Muscle of back (tissue), 3 donors: ENCODE measurements at regions not wholly inside any gene's neighbourhood (a gene's known extent, or its start where the extent isn't known, plus 50 kb on each side); places are given as distances from the start of the nearest gene placed in this dataset.
A peak's percentile ranks its signal among the peaks of the same experiment; 100 is the strongest.
"Not testable (repeated sequence)": the region's sequence is repeated elsewhere in the genome, so short reads cannot be mapped to it uniquely, and the experiment has no call there.

Source experiments
- DNase-seq, 3 donors: peaks; one replicate each; pipeline versions ENCODE4 v3.0.0 to v3.0.0-alpha.2; 2013

DNA sequence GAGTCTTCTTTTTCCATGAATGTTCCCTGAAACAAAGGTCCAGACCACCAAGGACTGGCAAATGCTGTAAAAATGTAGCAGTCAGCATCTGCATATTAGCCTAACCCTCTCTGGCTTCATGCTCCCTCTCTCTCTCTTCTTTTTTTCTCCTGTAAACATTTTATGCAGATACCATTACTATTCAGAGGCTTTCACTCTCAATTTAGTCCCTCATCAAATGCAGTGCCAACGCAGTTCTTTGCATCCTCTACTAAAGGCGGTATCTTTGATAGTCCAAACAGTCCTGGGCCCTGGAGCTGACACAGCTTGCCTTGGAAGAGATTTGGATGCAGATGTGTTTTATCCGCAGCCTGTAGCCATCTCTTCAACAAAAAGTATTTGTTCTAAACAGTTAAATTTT, 167.1 kb upstream of the MMS22L start:
- no peak for DNase-seq

DNA sequence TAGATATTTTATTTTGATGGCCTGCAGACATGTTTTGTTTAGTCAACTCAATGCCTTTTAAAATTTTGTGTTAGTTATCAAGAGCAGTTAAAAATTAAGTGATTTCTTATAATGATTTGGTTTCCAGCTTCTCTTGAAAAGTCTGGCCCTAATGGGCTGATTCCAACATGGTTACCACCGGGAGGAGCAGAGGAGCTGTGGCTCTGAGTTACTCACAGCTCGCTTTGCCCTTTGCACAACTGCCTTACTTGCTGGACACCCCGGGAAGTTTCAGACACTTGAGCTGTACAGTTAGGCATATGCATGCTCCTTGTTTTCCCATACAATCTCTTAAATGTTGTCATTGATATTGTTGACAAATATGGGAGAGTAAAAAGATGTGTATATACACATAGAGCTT, 173.1 kb upstream of the MMS22L start:
- DNase-seq, result no peak

DNA sequence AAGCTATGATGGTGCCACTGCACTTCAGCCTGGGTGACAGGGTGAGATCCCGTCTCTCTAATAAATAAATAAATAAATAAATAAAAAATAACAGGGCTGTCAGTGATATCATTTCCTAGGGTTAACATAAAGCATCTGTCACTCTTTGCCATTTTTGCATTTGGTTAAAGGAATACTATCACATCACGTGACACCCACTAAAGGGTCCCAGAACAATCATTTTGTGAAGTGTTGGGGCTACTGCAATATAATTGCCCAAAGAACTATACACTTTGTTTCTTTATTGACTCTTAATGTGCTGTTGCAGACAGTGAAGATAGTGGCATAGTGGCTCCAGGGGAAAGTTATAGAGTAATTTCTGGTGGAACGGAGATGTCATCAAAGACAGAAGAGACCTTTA, 176.5 kb upstream of the MMS22L start:
- DNase-seq, result no peak

DNA sequence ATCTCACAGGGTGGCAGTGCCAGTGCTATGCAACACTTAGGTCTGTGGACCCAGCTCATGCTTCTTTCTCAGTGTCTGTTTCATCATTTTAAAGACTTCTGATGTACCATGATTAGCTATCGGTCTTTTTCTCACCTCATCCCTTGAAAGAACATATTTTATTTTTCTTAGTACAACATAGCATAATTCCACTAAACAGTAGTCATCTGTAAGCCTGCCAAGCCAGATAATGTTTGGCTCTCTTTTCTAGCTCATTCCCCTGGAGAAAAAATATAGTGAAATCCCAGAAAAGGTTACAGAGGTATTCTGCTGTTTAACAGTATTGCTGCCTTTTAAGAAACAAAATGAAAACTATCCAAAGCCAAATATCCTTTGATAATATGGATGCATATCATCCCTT, 177.0 kb upstream of the MMS22L start:
- peak in 1 of 3 donors; percentile 2 for DNase-seq

DNA sequence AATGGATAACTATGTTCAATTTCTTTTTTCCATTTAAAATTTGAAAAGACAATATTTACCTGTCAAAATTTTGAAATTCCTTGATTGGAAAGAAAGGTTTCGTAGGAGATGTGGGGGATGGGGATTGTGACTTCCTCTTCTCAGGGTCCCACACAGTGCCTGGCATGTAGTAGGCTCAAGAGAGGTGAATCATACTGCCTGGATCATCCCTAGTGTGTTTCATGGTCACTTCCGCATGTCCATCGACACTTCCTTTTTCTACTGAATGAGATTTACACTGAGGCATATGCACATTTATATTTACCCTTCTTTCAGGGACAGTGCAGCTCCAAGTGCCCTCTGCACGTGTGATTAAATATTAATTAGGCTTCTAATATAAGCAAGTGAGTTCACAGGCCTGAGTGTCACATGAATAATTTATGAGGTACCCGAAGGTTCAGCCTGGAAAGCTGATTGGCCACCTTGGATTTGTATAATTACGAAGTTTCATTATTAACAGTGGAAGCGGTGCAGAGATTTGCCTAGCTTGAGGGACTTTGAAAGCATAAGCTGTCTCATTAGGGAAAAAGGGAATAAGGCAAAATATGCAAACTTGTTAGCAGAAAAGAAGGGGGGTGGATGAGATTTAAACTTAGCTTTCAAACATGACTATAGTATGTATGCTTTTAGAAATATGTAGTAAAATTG, 177.5 kb upstream of the MMS22L start:
- no peak for DNase-seq

DNA sequence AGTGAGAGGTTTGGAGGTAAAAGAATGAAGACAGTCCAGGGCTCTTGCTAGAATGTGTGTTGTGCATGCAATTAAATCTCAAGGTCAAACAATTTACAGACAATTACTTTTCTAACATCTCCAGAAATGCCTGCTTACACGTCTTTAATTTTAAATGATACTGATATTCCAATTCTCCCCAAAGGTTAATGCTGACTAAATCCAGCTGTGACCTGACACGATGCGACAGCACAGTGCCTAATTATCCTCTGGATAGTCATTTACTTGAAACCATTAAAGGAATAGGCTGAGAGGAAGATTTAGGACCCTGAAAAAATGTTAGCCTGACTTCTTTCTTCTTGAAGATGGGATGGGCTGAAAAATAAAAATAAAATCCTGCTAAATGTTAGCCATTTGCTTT, 178.2 kb upstream of the MMS22L start:
- DNase-seq, result no peak

DNA sequence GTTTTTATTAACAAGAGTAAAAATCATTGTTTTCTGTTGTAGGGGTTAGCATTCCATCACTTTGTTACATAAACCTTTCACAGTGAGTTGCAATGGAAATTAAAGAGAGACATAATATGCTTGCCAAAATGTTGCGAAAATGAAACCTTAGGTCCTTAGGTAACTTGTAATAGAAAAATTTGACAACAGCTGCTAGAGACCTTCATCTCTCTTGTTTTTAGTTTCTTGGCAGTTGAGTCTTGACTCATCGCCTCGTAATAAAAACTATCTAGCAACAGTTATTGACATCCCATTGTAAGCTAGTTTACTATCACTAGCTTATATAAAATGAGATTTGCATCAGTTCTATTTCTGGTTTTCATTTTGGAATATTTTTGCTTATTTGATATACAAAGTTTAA, 179.0 kb upstream of the MMS22L start:
- DNase-seq, result peak in 1 of 3 donors; percentile 8

DNA sequence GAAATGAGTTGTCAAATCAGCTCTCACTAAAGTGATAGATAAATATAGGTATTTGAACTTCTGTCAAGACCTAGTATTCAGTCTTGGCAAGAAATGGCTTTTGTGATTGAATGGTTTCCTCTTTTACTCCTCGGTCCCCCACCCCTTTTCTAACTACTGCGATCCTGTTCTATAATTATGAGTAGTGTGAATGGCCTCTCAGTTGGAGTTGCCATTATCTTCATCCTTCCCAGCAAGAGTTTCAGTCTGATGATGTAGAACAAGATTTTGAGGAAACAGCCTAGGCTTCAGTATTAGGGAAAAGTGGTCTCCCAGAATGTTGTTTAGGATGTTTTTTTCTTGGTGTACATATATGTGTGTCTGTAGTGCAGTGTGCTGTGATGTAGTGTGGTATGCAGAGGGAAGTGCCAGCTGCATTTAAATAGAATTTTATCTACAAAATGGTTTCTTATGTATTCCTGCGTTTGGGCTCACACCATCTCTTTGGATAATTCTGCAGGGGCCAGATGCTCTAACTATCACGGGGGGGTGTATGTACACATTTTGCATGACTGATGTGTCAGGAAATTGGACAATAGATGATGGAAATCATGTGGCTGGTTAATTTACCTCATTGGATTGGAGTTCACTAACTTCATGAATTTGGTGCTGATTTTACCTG, 180.1 kb upstream of the MMS22L start:
- DNase-seq, result no peak

DNA sequence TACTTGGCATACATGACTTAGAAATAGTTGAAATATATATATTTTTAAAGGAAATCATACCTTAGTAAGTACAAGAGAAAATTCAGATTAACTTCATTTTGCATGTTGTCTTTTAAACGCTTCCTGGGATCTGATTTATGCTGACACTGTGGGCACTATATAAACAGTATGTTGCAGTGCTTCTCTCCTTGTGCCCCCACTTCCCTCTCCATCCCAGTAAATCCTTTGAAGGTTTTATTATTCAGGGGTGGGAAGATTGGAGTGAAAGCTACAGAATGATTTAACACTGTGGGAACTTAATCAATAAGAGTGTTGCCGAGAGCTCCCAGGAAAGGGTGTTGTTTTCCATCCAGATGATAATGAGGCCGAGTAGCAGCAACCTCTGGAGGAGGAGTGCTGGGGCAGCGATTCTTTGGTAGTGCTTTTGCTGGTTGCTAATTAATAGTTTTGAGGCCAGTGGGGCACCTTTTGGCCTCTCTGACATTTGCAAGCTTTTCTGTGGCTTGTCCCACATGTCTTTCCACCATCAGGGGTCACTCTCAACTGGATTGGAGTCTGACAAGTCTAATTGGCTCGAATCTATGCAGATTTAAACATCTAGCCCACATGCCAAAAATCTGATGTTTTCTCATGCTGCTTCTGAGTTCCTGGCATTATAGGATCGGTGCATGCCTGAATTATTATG, 183.0 kb upstream of the MMS22L start:
- DNase-seq, result no peak

DNA sequence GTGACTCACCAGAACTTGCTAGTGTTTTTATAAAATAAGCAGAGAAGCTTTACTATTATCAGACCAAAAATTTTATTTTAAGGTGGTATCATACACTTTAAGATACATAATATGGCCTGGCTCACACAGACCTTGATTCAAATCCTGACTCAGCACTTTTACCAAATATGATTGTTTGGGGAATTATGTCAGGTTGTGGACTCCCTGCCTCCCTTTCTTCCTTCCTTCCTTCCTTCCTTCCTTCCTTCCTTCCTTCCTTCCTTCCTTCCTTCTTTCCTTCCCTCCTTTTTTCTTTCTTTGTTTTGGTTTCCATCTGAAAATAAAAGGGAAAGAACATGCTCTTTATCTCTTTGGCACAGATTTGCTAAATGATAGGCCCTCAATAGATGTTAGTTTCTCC, 186.0 kb upstream of the MMS22L start:
- no peak for DNase-seq

DNA sequence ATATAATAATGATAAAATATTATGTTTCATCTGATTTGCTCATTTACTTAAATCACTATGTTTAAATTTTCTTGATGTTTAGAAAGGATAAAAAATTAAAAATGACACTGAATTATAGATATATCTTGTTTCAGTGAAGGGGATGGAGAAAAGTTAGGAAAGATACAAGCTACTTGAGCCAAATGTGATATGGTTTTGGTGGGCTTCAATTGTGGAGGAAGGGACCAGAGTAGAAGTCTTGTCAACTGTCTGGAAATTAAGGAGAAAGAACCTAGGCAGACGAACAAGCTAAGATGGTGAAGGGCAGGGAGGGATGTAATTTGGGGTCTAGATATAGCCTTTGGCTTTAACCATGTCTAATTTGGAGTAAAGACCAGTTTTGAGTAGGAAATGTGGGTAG, 186.4 kb upstream of the MMS22L start:
- no peak for DNase-seq

DNA sequence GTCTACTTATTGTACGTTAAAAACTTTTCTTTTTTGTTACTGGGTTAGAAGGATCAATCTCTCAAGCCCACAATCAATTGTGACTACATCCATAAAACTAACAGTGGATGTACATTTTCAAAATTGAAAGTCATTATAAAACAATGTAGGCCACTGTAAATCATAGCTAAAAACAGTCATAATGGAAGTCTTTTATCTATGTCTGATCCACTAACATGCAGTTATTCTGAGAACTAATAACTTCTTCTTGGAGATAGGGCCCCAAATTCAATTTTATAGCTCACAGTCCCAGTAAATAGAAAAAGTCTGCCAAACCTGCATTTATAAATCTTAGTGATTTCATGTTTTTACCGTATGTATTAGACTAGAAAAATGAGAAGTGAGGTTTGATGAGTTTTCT, 187.3 kb upstream of the MMS22L start:
- DNase-seq, result no peak

DNA sequence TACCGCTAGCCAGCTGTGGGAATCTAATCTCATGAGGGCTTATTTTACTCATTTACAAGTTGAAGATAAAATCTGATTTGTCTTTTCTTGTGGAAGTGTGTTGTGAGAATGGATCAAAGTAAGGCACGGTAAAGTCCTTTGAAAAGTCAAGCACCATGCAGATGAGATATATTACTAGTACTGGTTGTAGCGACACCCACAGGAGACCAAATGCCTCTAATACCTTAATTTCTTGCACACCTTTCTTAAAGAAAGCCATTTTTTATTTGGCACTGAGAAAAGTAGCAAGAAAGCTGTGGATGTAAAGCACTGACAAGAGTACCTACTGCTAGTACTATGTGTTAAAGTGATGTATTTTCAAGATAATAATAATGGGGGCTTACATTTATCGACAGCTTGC, 191.0 kb upstream of the MMS22L start:
- DNase-seq, result no peak

DNA sequence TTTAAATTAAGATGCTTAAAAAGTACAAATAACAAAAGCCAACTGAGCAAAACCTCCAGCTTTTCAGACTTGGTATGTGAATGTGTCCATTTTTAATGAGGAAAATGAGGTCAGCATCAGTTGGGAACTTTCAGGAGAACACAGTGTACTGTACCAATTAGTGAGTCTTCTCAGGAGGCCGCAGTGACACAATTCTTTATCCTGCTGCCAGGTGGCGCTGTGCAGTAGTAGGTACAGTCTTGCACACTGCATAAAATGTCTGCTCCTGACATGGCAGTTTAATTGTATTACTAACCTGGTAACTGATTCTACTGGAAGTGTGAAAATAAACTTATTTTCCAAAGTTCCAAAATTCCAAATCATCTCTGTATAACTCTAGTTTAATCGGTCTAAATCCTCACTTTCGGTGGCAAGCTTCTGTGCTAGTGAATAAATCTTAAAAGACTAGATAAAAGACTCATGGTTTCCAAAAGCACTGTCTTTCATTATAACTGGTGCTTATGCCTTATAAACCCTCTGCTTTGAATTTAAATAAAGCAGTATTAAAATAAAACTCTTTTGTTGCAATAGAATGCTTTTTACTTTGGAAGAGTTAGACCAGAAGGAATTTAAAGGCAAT, 214.8 kb upstream of the MMS22L start:
- peak; percentile 52 to 65 (median 52) for DNase-seq

DNA sequence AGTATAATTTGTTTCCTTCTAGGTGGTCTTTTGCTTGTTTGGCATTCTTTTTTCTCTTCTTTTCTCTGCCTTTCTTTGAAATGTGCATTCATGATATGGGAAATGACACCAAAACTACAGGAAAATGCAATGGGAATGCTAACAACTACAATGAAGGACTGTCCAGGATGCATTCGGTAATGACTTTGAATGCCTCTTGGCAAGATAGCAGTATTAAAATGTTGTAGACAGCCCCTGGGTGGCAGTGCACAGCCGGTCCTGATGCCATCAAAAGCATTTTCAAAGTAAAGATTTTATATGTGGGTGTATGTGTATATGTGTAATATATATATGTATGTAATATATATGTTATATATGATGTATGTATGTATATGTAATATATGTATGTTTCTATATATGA, 218.8 kb upstream of the MMS22L start:
- no peak for DNase-seq

DNA sequence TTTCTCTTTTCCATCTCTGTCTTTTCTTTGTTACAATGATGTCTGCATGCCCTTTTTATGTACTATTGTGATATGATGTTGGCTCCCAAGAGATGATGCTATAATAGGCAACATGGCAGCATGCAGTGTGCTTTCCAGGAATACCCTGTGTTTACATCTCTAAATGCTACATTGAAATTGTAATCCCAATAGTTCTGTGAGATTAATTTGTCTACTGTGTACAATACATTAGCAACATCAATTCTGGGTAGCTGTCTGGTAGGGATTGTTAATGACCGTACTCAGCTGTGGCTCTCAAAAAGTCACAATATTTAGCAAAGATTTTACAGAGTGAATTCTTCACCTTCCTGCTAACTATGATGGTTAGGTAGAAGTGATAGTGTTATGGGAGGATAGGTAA, 225.6 kb upstream of the MMS22L start:
- no peak for DNase-seq

DNA sequence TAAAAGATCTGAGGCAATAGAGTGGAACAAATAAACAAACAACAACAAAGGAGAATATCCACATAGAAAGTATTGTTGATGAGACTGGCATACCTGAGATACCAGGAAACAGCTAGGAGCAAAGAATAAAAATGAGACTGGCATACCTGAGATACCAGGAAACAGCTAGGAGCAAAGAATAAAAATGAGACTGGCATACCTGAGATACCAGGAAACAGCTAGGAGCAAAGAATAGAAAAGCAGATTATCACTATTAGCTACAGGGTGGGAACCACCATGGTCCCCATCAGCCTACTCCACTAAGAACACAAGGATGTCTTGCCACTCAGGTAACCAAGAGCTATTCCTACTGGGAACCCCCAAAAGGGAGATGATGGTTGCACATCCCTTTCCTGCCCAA, 230.2 kb upstream of the MMS22L start:
- DNase-seq, result not testable (repeated sequence)

DNA sequence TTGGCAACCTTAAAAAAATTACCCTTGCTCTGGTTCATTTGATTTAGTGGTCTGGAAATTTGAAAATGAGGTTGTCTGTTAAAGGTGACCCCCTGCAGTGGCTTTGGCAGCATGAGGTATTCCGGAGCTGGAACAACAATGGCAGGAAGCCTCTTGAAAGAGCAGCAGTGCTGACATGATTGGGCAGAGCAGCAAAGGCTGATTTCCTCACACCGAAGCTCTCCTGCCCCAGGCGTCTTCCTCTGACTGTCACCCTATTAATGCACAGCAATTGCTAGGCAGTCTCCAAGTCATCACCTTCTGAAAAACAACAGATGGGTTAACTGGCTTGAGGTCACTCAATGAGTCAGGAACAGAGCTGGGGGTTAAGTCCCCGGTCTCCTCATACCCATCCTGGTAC, 241.8 kb upstream of the MMS22L start:
- DNase-seq, result peak in 2 of 3 donors; percentile 1 to 2

DNA sequence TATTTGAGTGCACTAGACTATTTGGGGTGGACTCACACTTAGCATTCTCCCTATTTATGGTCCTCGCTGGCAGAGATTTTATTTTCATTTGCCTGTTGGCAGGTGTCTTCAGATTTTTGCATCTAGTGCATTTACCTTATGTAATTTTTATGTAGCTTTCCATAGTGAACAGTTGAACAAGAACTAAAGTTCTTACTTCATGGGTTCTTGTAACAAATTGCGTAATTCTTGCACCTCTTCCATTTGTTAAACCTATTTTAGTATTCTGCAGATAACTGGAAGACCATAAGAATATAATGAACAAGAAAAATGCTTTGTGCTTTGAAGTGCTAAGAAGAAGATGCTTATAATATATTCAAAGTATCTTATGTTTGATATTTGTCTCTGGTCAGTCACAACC, 252.8 kb upstream of the MMS22L start:
- no peak for DNase-seq

DNA sequence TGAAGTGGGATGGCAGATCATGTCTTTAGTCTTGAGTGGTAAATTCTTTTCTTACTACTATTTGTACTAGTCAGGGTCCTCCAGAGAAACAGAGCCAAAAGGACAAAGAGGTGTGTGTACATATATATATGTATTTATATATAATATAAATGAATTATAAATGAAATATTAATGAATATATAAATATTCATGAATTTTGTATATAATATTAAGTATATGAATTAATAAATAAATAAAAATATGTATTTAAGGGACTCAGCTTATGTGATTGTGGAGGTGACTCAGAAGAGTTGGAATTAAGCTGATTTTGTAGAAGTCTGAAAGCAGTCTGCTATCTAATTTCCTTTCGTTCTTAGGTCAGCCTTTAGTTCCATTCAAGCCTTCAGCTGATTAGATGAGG, 265.3 kb upstream of the MMS22L start:
- no peak for DNase-seq

DNA sequence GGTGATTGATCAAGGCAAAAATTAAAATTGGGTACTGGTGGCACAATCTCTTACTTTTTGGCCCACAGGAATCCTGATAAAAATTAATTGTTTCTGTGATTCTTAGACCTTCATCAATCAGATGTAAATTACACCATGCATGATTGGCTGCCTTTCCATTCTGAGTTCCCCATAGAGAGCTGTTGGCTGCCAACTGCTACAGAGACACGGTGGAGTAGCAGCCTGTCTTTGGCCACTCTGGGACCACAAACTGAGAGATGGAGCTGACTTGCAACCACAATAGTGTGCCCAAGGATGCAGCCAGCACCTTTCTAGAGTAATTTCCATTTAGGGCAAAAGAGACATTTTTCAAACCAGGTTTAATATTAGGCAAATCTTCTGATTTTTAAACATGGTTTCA, 274.3 kb upstream of the MMS22L start:
- DNase-seq, result no peak

DNA sequence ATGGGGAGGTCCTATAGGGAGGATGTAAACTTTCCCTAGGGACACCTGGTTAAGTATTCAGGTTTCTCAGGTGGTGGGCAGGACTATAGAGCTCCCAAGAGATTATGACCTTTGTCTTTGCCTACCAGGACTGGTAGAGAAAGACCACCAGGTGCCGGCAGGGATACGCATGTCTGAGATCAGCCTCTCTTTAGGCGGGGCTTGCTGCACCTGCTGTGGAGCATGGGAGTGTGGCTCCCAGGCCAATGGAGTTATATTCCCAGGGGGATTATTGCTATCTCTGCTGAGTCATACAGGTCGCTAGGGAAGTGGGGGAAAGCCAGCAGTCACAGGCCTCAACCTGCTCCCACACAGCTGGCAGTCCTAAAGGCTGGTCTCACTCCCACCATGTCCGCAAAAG, 280.5 kb upstream of the MMS22L start:
- DNase-seq, result no peak

DNA sequence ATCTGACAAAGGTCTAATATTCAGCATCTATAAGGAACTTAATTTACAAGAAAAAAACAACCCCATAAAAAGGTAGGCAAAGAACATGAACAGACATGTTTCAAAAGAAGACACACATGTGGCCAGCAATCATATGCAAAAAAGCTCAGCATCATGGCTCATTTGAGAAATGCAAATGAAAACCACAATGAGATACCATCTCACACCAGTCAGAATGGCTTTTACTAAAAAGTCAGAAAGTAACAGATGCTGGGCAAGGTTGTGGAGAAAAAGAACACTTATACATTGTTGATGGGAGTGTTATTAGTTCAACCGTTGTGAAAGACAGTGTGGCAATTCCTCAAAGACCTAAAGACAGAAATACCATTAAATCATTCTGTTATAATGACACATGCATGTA, 289.9 kb upstream of the MMS22L start:
- DNase-seq, result no peak
